Activated CD8-positive, alpha-beta T cell treated with anti-CD3 and anti-CD28 coated beads for 36 hours (primary cell): ENCODE measurements at regions not wholly inside any gene's neighbourhood (a gene's known extent, or its start where the extent isn't known, plus 50 kb on each side); places are given as distances from the start of the nearest gene placed in this dataset.

Source experiments
- ATAC-seq: fragments of 200-7000 bp; cut with Tn5 transposase; one replicate; pipeline ENCODE4 v1.10.0; 2021; ENCODE audit warnings: mild to moderate bottlenecking, moderate library complexity
- CTCF ChIA-PET: fragments of 350-600 bp; sonication (Branson Sonifier 250); formaldehyde crosslinking; loops from one replicate; lab custom pipeline; 2021; ENCODE audit warnings: antibody characterized with exemption; lab: Charles Lee
- POLR2A ChIA-PET: fragments of 350-600 bp; sonication (Branson Sonifier 250); formaldehyde crosslinking; loops from one replicate; lab custom pipeline; 2021; ENCODE audit warnings: antibody characterized with exemption; lab: Charles Lee
- DNase-seq: peaks from one replicate; pipeline ENCODE4 v3.0.0-alpha.2; 2020
- H3K27ac Mint-ChIP-seq: one replicate; pipeline ENCODE4 v1.8.0; 2021; ENCODE audit warnings: mild to moderate bottlenecking, mixed read lengths
- H3K27me3 Mint-ChIP-seq: one replicate; pipeline ENCODE4 v1.8.0; 2021; ENCODE audit warnings: mixed read lengths
- H3K36me3 Mint-ChIP-seq: one replicate; pipeline ENCODE4 v1.8.0; 2021; ENCODE audit warnings: low read depth, mixed read lengths
- H3K4me1 Mint-ChIP-seq: one replicate; pipeline ENCODE4 v1.8.0; 2021; ENCODE audit warnings: low read depth, mixed read lengths
- H3K4me3 Mint-ChIP-seq: one replicate; pipeline ENCODE4 v1.8.0; 2021; ENCODE audit warnings: mild to moderate bottlenecking, moderate library complexity, mixed read lengths
- H3K9me3 Mint-ChIP-seq: one replicate; pipeline ENCODE4 v1.8.0; 2021; ENCODE audit warnings: mixed read lengths
- CTCF ChIP-seq: fragments of 200-600 bp; IDR thresholded peaks from one replicate; pipeline ENCODE4 v1.8.0; 2022; ENCODE audit warnings: antibody characterized with exemption, mild to moderate bottlenecking
- intact Hi-C: fragments of 100-400 bp; cut with micrococcal nuclease; formaldehyde crosslinking; loops from one replicate; pipeline ENCODE4 v1.10.0; 2022

GRCh38 chr10:111784946-111785465 is 398.6 kb downstream of the GPAM start:
- no peak overlapping the region for H3K27ac Mint-ChIP-seq
- no peaks in the 10 kb centered on the region for H3K4me1 Mint-ChIP-seq
- no peak for ATAC-seq
- no peak for TF ChIP-seq CTCF
- H3K9me3 Mint-ChIP-seq = no peaks in the 10 kb centered on the region
- intact Hi-C loops = no loop called here
- ChIA-PET CTCF (no interaction called here), POLR2A (no interaction called here)
- H3K36me3 Mint-ChIP-seq = no peaks in the 10 kb centered on the region
- no peaks in the 10 kb centered on the region for H3K27me3 Mint-ChIP-seq
- no peak overlapping the region for H3K4me3 Mint-ChIP-seq
- DNase-seq = no peak

GRCh38 chr10:111785921-111786320 is 397.6 kb downstream of the GPAM start:
- Mint-ChIP-seq H3K36me3 (no peaks in the 10 kb centered on the region), H3K9me3 (no peaks in the 10 kb centered on the region), H3K4me3 (no peak overlapping the region), H3K27me3 (no peaks in the 10 kb centered on the region), H3K27ac (no peak overlapping the region), H3K4me1 (no peaks in the 10 kb centered on the region)
- POLR2A ChIA-PET = no interaction called here
- DNase-seq (no peak), ATAC-seq (no peak)
- CTCF ChIA-PET = no interaction called here
- no peak for TF ChIP-seq CTCF
- intact Hi-C loops = no loop called here

GRCh38 chr10:111789821-111790220 is 393.7 kb downstream of the GPAM start:
- POLR2A ChIA-PET = no interaction called here
- no peak overlapping the region for H3K4me3 Mint-ChIP-seq
- H3K27ac Mint-ChIP-seq = no peak overlapping the region
- H3K27me3 Mint-ChIP-seq = no peaks in the 10 kb centered on the region
- no peaks in the 10 kb centered on the region for H3K36me3 Mint-ChIP-seq
- H3K4me1 Mint-ChIP-seq = no peaks in the 10 kb centered on the region
- ATAC-seq = no peak
- TF ChIP-seq CTCF = no peak
- DNase-seq = no peak
- CTCF ChIA-PET = no interaction called here
- intact Hi-C loops = no loop called here
- no peaks in the 10 kb centered on the region for H3K9me3 Mint-ChIP-seq

- intact Hi-C loops = no loop called here
- ChIA-PET POLR2A (no interaction called here), CTCF (no interaction called here)
- Mint-ChIP-seq H3K9me3 (no peaks in the 10 kb centered on the region), H3K27me3 (no peaks in the 10 kb centered on the region), H3K27ac (no peak overlapping the region), H3K4me3 (no peak overlapping the region), H3K4me1 (no peaks in the 10 kb centered on the region), H3K36me3 (no peaks in the 10 kb centered on the region)
- DNase-seq (no peak), ATAC-seq (no peak)
- no peak for TF ChIP-seq CTCF
Observed at GRCh38 chr10:111801841-111802240, 381.7 kb downstream of the GPAM start.

- intact Hi-C loops = no loop called here
- ChIA-PET CTCF (no interaction called here), POLR2A (no interaction called here)
- TF ChIP-seq CTCF = no peak
- DNase-seq = no peak
- H3K36me3 Mint-ChIP-seq = no peaks in the 10 kb centered on the region
- H3K9me3 Mint-ChIP-seq = no peaks in the 10 kb centered on the region
- ATAC-seq = no peak
- no peak overlapping the region for H3K4me3 Mint-ChIP-seq
- H3K27me3 Mint-ChIP-seq = no peaks in the 10 kb centered on the region
- H3K4me1 Mint-ChIP-seq = no peaks in the 10 kb centered on the region
- H3K27ac Mint-ChIP-seq = no peak overlapping the region
Observed at GRCh38 chr10:111804781-111805180, 378.8 kb downstream of the GPAM start.
